DOHH2 (cell line): ENCODE measurements at regions not wholly inside any gene's neighbourhood (a gene's known extent, or its start where the extent isn't known, plus 50 kb on each side); places are given as distances from the start of the nearest gene placed in this dataset.

Experiments used
- H3F3A ChIP-seq: fragments of 200-600 bp; sonication (generic), shearing (Covaris generic); 2 replicates; pipeline ENCODE4 v1.6.0; 2016; ENCODE audit warnings: antibody characterized with exemption, mild to moderate bottlenecking; ENCODE audit not compliant: control insufficient read depth, insufficient read depth
- H3K27ac ChIP-seq: fragments of 200-600 bp; sonication (generic); 2 replicates; pipeline ENCODE4 v1.5.1; 2014; ENCODE audit warnings: low read depth, mild to moderate bottlenecking, low read length, moderate library complexity
- H3K27me3 ChIP-seq: fragments of 200-600 bp; sonication (generic); 2 replicates; pipeline ENCODE4 v1.6.1; 2014; ENCODE audit warnings: mild to moderate bottlenecking, low read length, mixed read lengths; ENCODE audit not compliant: control insufficient read depth
- H3K36me3 ChIP-seq: fragments of 200-600 bp; sonication (generic); 2 replicates; pipeline ENCODE4 v1.6.1; 2014; ENCODE audit warnings: mild to moderate bottlenecking, low read length, moderate library complexity, mixed read lengths; ENCODE audit not compliant: control insufficient read depth
- H3K4me1 ChIP-seq: fragments of 200-600 bp; sonication (generic); 2 replicates; pipeline ENCODE4 v1.6.1; 2014; ENCODE audit warnings: mild to moderate bottlenecking, low read length, mixed read lengths; ENCODE audit not compliant: control insufficient read depth
- H3K4me2 ChIP-seq: fragments of 200-600 bp; sonication (generic); 2 replicates; pipeline ENCODE4 v1.6.0; 2014; ENCODE audit warnings: mild to moderate bottlenecking, low read length, moderate library complexity
- H3K4me3 ChIP-seq: fragments of 200-600 bp; sonication (generic); 2 replicates; pipeline ENCODE4 v1.5.1; 2014; ENCODE audit warnings: mild to moderate bottlenecking, low read length, mixed read lengths
- H3K79me2 ChIP-seq: fragments of 200-600 bp; sonication (generic); 2 replicates; pipeline ENCODE4 v1.6.1; 2014; ENCODE audit warnings: mild to moderate bottlenecking, low read length, mixed read lengths; ENCODE audit not compliant: control insufficient read depth
- H3K9me2 ChIP-seq: fragments of 200-600 bp; sonication (generic); replicated peaks from 2 replicates; pipeline ENCODE4 v1.6.1; 2014; ENCODE audit warnings: mild to moderate bottlenecking, low read length, mixed read lengths; ENCODE audit not compliant: control insufficient read depth
- H3K9me3 ChIP-seq: fragments of 200-600 bp; sonication (generic); 2 replicates; pipeline ENCODE4 v1.6.1; 2014; ENCODE audit warnings: antibody characterized with exemption, low read length, mixed read lengths; ENCODE audit not compliant: control insufficient read depth, insufficient read depth
- H4K20me1 ChIP-seq: fragments of 200-600 bp; sonication (generic); 2 replicates; pipeline ENCODE4 v1.6.0; 2014; ENCODE audit warnings: low read depth, mild to moderate bottlenecking, antibody characterized with exemption, low read length, moderate library complexity; ENCODE audit not compliant: control insufficient read depth, insufficient read depth
- CTCF ChIP-seq: fragments of 200-600 bp; sonication (generic); IDR thresholded peaks from one replicate; pipeline ENCODE4 v1.5.1; 2014; ENCODE audit warnings: antibody characterized with exemption, mild to moderate bottlenecking, low read depth, low read length; ENCODE audit not compliant: poor library complexity, severe bottlenecking
- EZH2phosphoT487 ChIP-seq: fragments of 200-600 bp; sonication (generic); IDR thresholded peaks from 2 replicates; pipeline ENCODE4 v1.6.1; 2017; ENCODE audit warnings: borderline replicate concordance, mild to moderate bottlenecking, antibody characterized with exemption, low read length, moderate library complexity, mixed read lengths

DNA sequence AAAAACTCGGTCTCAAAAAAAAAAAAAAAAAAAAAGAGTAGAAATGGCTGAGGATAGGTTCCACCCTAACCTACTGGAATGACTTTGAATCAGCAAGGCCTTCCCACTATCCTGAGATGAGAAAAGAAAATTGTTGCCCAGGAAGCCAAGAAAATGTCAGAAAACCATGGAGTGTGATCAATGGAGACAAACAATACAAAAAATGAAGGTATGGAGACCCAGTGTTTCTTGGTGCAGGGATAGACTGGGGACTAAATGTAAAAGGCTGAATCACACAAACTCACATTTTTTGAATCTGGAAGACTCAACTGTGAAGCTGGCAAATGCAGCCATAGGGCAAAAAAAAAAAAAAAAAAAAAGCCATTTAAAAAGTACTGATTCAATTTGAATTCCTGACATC, 364.3 kb upstream of the ANKRD30A start:
- no peak overlapping the region for H3K27ac ChIP-seq
- TF ChIP-seq EZH2phosphoT487 (no peak), CTCF (no peak)
- no peaks in the 10 kb centered on the region for H3F3A ChIP-seq
- no peak overlapping the region for H3K4me3 ChIP-seq
- H3K9me2 ChIP-seq: no peaks in the 10 kb centered on the region
- no peaks in the 10 kb centered on the region for H3K79me2 ChIP-seq
- H3K4me1 ChIP-seq: no peaks in the 10 kb centered on the region
- H3K4me2 ChIP-seq: no peak overlapping the region
- no peaks in the 10 kb centered on the region for H3K36me3 ChIP-seq
- no peaks in the 10 kb centered on the region for H3K27me3 ChIP-seq
- no peaks in the 10 kb centered on the region for H4K20me1 ChIP-seq
- H3K9me3 ChIP-seq: no peaks in the 10 kb centered on the region

DNA sequence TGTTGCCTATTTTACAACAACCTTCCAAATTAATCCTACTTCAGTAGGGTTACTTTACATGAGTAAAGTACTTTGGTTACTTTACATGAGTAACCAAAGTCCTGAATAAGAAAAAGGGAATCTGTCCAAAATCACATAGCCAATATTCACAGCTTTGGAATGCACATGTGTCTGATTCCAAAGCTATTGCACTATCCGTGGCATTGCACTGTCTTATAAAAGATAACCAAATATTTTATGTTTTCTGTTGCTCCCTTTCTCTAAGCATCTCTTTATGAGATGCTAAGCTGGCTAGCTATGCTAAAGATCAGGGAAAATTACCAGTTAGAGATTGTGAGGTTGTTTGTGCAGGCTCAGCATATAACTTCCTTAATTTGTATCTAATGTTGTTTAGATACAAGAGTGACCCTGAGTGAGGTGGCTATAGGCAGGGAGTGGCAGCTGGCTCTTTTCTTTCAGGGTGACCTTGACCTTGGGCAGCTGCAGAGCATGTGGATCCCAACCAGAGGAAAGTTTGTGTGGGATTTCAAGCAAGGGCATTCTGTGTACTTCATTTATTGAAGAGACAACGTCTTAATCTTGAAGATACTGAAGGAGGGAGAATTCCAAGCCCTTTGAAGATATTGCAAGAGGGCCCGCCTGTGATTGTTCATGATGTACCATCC, 366.1 kb upstream of the ANKRD30A start:
- Histone ChIP-seq H3K4me3 (no peak overlapping the region), H3K9me2 (no peaks in the 10 kb centered on the region), H3K79me2 (no peaks in the 10 kb centered on the region), H3K4me2 (no peak overlapping the region), H4K20me1 (no peaks in the 10 kb centered on the region), H3K4me1 (no peaks in the 10 kb centered on the region), H3K36me3 (no peaks in the 10 kb centered on the region), H3K27me3 (no peaks in the 10 kb centered on the region), H3F3A (no peaks in the 10 kb centered on the region), H3K9me3 (no peaks in the 10 kb centered on the region), H3K27ac (no peak overlapping the region)
- no peak for TF ChIP-seq EZH2phosphoT487
- no peak for TF ChIP-seq CTCF

DNA sequence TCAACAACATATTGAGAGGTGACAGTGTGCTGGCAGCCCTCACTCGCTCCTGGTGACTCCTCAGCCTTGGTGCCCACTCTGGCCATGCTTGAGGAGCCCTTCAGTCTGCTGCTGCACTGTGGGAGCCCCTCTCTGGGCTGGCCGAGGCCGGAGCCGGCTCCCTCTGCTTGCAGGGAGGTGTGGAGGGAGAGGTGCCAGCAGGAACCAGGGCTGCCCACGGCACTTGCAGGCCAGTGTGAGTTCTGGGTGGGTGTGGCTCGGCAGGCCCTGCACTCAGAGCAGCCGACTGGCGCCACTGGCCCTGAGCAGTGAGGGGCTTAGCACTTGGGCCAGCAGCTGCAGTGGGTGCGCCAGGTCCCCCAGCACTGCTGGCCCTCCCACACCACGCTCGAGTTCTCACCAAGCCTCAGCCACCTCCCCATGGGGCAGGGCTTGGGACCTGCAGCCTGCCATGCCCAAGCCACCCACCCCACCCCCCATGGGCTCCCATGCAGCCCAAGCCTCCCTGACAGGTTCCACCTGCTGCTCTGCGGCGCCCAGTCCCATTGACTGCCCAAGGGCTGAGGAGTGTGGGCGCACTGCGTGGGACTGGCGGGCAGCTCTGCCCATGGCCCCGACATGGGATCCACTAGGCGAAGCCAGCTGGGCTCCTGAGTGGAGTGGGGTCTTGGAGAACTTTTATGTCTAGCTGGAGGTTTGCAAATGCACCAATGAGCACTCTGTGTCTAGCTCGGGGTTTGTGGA, 377.1 kb upstream of the ANKRD30A start:
- Histone ChIP-seq H3K36me3 (no peaks in the 10 kb centered on the region), H3K4me1 (no peaks in the 10 kb centered on the region), H3K9me3 (peaks cover 4% of the 10 kb centered on the region; the same call in 1 of the 2 replicates), H3K27me3 (no peaks in the 10 kb centered on the region), H3K4me2 (no peak overlapping the region), H3K79me2 (no peaks in the 10 kb centered on the region), H4K20me1 (no peaks in the 10 kb centered on the region), H3K4me3 (no peak overlapping the region), H3F3A (no peaks in the 10 kb centered on the region), H3K9me2 (no peaks in the 10 kb centered on the region), H3K27ac (no peak overlapping the region)
- TF ChIP-seq CTCF (no peak), EZH2phosphoT487 (no peak)
